Fibroblast of mammary gland (primary cell): ENCODE measurements at regions not wholly inside any gene's neighbourhood (a gene's known extent, or its start where the extent isn't known, plus 50 kb on each side); places are given as distances from the start of the nearest gene placed in this dataset.

Experiments used
- DNase-seq: peaks from one replicate; pipeline ENCODE4 v3.0.0-alpha.2; 2010; ENCODE audit warnings: low read depth
- H3K4me3 ChIP-seq: 2 replicates; pipeline ENCODE4 v1.5.1; 2011; ENCODE audit warnings: low read depth, mild to moderate bottlenecking, low read length, moderate library complexity; ENCODE audit not compliant: control insufficient read depth
- TF ChIP-seq, protein P1 (sequence below): conservative IDR thresholded peaks from 2 replicates; pipeline ENCODE4 v1.5.1; 2011; ENCODE audit warnings: low read depth, low read length, inconsistent platforms; ENCODE audit not compliant: control insufficient read depth, insufficient read depth

DNA sequence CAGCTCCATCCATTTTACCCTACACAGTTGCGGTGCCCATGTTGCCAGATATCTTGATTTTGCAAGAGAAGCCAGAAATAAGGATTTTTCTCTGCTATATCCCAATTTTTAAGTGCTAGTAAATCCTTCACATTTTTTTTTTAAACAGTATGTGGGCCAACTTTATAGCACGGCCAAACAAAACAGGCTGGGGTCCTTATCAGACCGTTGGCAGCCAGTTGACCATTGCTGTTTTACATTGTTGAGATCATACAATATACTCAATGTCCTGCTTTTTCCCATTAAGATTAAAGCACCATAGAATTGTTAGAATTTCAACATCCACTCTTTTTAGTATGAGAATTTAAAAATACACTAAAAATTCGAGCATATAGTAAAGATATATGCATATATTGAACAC is 150.9 kb downstream of the SPCS3 start:
- no peak overlapping the region for H3K4me3 ChIP-seq
- TF ChIP-seq, protein P1, sequence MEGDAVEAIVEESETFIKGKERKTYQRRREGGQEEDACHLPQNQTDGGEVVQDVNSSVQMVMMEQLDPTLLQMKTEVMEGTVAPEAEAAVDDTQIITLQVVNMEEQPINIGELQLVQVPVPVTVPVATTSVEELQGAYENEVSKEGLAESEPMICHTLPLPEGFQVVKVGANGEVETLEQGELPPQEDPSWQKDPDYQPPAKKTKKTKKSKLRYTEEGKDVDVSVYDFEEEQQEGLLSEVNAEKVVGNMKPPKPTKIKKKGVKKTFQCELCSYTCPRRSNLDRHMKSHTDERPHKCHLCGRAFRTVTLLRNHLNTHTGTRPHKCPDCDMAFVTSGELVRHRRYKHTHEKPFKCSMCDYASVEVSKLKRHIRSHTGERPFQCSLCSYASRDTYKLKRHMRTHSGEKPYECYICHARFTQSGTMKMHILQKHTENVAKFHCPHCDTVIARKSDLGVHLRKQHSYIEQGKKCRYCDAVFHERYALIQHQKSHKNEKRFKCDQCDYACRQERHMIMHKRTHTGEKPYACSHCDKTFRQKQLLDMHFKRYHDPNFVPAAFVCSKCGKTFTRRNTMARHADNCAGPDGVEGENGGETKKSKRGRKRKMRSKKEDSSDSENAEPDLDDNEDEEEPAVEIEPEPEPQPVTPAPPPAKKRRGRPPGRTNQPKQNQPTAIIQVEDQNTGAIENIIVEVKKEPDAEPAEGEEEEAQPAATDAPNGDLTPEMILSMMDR, result no peak
- DNase-seq, result no peak

DNA sequence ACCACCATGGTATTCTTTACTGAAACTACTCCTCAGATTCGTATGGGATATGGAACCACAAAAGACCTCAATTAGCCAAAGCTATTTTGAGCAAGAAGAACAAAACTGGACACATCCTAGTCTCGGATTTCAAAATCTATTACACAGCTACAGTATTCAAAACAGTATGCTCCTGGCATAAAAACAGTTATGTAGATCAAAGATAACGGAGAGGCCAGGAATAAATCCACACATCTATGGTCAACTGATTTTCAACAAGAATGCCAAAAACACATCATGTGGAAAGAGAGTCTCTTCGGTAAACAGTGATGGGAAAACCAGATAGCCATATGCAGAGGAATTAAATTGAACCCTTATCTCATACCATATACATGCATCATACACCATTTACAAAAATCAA is 155.3 kb downstream of the SPCS3 start:
- no peak for DNase-seq
- TF ChIP-seq, protein P1, result no peak
- H3K4me3 ChIP-seq, result no peak overlapping the region

DNA sequence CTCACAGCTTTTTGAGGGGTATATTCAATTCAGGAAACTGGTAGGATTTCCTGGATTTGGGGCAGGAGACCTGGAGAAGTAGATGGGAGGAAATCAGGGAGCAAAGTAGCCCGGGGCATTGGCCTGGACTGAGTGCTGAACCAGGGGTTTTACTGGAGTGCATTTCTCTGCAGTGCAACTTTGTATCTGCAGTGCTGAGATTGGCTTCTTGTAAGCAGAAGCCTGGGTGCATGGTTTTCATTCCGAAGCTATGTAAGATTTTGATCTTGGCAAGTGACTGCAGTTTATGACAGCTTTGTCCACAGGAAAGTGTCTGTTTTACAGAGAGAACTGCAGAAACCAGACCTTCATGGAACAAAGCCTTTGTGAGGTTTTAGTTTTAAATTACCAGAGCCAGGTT is 158.3 kb downstream of the SPCS3 start:
- no peak for DNase-seq
- TF ChIP-seq, protein P1, result no peak
- H3K4me3 ChIP-seq, result no peak overlapping the region

DNA sequence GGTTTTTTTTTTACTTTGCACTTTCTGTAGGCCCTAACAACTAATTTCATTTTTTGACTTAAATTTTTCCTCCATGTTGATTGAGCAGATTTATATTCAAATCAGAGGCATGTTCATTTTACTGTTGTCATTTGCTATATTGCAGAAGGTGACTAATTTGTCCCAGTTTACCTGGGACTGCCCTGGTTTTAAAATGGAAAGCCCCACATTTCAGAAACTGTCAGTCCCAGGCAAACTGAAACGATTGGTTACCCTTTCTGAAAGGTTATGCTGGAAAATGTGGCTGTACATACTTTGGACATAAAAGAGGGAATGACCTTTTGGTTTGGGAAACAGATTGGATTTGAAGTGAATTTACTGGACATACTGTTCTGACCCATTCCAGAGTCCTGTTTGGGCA is 160.0 kb downstream of the SPCS3 start:
- TF ChIP-seq, protein P1, result no peak
- H3K4me3 ChIP-seq, result no peak overlapping the region
- no peak for DNase-seq

DNA sequence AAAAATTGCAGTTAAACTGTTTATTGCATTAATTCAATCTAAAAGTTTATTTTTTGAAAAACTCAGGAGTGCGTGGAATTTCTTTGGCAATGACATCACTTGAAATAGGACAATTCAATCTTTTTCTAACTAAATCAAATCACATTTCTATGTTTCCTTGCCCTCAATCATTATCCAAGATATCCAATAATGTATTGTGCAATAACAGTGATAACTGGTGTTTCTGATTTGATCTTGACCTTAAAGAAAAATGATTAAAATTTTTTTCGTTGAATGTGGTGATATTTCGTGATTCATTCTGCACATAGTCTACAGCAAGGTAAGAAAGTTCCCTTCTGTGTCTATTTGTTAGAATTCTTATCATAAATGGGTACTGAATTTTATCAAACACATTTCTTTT is 163.2 kb downstream of the SPCS3 start:
- no peak overlapping the region for H3K4me3 ChIP-seq
- DNase-seq, result no peak
- TF ChIP-seq, protein P1, result no peak

DNA sequence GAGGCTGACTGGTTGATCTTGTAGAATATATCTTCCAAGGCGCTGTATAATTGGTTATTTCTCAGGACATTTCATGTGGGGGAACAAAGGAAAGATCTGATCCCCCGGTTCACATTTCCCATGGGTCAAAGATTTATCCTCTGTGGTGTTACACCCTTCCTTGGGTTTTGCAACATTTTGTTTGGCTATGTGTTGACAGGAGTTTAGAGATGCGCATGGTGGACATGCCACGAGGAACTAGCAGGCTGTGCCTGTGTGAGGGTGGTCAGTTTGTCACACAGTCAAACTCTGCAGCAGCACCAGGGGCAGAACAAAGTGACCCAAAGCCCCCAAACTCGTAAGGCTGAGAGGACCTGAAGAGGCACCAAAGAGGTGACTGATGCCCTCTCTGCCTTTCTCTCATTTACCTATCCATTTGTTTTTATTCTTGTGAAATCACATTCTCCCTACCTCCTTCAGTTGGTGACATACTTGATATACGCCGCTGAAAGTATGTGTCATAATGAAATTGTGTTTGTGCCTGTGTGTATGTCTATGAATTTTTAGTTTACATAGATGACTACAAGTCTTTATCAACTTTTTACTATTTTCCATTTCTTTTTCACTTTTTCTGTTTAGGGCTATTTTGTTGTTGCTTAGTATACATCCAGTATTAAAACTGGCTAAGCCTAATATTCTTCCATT is 164.7 kb downstream of the SPCS3 start:
- no peak for DNase-seq
- TF ChIP-seq, protein P1, result no peak
- no peak overlapping the region for H3K4me3 ChIP-seq

DNA sequence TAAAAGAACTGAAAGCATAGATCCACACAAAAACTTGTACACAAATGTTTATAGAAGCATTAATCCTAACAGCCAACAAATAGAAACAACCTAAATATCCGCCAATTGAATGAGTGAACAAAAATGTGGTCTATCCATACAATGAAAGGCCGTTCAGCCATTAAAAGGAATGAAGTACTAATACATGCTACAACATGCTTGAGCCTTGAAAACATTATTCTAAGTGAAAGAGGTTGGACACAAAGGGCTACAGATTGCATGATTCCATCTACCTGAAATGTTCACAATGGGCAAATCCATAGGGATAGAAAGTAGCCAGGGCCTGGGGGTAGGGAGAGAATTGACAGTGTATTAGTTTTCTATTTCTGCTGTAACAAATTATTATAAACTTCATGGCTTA is 169.2 kb downstream of the SPCS3 start:
- TF ChIP-seq, protein P1, result no peak
- no peak overlapping the region for H3K4me3 ChIP-seq
- no peak for DNase-seq
